Lower leg skin (tissue), 3 donors: ENCODE measurements at regions not wholly inside any gene's neighbourhood (a gene's known extent, or its start where the extent isn't known, plus 50 kb on each side); places are given as distances from the start of the nearest gene placed in this dataset.

Experiments
- POLR2A ChIP-seq, 2 donors: fragments of 450-650 bp; IDR thresholded peaks; one replicate each; pipeline ENCODE4 v1.6.1; 2016 to 2017; ENCODE audit warnings: antibody characterized with exemption in 2 of 2, mild to moderate bottlenecking in 1 of 2, moderate library complexity in 1 of 2
- TF ChIP-seq, protein P1 (sequence below), 3 donors: fragments of 450-650 bp; IDR thresholded peaks; one replicate each; pipeline ENCODE4 v1.5.1; 2016; ENCODE audit warnings: antibody characterized with exemption in 3 of 3, mild to moderate bottlenecking in 3 of 3, moderate library complexity in 2 of 3

DNA sequence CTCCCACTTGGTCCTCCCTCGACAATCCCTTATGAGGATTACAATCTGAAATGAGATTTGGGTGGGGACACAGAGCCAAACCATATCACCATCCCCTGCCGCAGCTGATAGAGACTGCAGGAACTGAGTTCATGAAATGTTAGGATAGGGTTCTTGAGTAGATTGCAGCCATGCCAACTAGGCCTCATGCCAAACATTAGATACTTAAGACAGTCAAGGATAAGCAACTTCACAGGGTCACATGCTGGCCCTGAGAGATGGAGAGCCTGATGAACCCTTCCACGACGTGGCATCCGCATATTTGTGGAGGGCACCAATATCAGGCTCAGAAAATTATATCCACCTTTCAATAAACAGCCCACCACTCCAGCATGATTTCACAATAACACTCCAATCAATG lies 121.3 kb downstream of the ALDH8A1 start:
- TF ChIP-seq, protein P1, sequence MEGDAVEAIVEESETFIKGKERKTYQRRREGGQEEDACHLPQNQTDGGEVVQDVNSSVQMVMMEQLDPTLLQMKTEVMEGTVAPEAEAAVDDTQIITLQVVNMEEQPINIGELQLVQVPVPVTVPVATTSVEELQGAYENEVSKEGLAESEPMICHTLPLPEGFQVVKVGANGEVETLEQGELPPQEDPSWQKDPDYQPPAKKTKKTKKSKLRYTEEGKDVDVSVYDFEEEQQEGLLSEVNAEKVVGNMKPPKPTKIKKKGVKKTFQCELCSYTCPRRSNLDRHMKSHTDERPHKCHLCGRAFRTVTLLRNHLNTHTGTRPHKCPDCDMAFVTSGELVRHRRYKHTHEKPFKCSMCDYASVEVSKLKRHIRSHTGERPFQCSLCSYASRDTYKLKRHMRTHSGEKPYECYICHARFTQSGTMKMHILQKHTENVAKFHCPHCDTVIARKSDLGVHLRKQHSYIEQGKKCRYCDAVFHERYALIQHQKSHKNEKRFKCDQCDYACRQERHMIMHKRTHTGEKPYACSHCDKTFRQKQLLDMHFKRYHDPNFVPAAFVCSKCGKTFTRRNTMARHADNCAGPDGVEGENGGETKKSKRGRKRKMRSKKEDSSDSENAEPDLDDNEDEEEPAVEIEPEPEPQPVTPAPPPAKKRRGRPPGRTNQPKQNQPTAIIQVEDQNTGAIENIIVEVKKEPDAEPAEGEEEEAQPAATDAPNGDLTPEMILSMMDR (IDR thresholded peaks at IDR 0.05): no peak
- no peak for TF ChIP-seq POLR2A (IDR thresholded peaks at IDR 0.05)
